ENCODE measurements at regions not wholly inside any gene's neighbourhood (a gene's known extent, or its start where the extent isn't known, plus 50 kb on each side); places are given as distances from the start of the nearest gene placed in this dataset.

GRCh38 chr16:5314377-5314776 lies 216.8 kb upstream of the EEF2KMT start:
- intact Hi-C loops (cut with micrococcal nuclease; ENCODE audit: unreplicated experiment) = no loop called here
- Mint-ChIP-seq H3K4me1 (ENCODE audit: low read depth, unreplicated experiment) (no peaks in the 10 kb centered on the region), H3K27me3 (ENCODE audit: unreplicated experiment) (peaks cover 44% of the 10 kb centered on the region), H3K4me3 (ENCODE audit: low read depth, unreplicated experiment) (no peak overlapping the region), H3K36me3 (ENCODE audit: insufficient read depth, unreplicated experiment) (no peaks in the 10 kb centered on the region), H3K27ac (ENCODE audit: unreplicated experiment) (no peak overlapping the region), H3K9me3 (ENCODE audit: low read depth, unreplicated experiment) (no peaks in the 10 kb centered on the region)
- no TSS peak for BruUV-seq (replicated peaks)
- CTCF ChIA-PET = no interaction called here
- TF ChIP-seq CTCF (IDR thresholded peaks at IDR 0.05; ENCODE audit: unreplicated experiment) = no peak
- DNase-seq = no peak

GRCh38 chr16:5309946-5310611 lies 212.5 kb upstream of the EEF2KMT start:
- CTCF ChIA-PET = no interaction called here
- H3K36me3 Mint-ChIP-seq (ENCODE audit: insufficient read depth, unreplicated experiment) = no peaks in the 10 kb centered on the region

GRCh38 chr16:5305023-5305422 lies 207.4 kb upstream of the EEF2KMT start:
- H3K27ac Mint-ChIP-seq (ENCODE audit: unreplicated experiment) = no peak overlapping the region
- peaks cover 4% of the 10 kb centered on the region for H3K9me3 Mint-ChIP-seq (ENCODE audit: low read depth, unreplicated experiment)
- CTCF ChIA-PET = no interaction called here
- peaks cover 68% of the 10 kb centered on the region for H3K27me3 Mint-ChIP-seq (ENCODE audit: unreplicated experiment)
- H3K4me1 Mint-ChIP-seq (ENCODE audit: low read depth, unreplicated experiment) = no peaks in the 10 kb centered on the region
- DNase-seq = no peak
- TF ChIP-seq CTCF (IDR thresholded peaks at IDR 0.05; ENCODE audit: unreplicated experiment) = no peak
- no peak overlapping the region for H3K4me3 Mint-ChIP-seq (ENCODE audit: low read depth, unreplicated experiment)
- intact Hi-C loops (cut with micrococcal nuclease; ENCODE audit: unreplicated experiment) = no loop called here
- H3K36me3 Mint-ChIP-seq (ENCODE audit: insufficient read depth, unreplicated experiment) = no peaks in the 10 kb centered on the region
- no TSS peak for BruUV-seq (replicated peaks)

More at GRCh38 chr16:5309946-5310611, 212.5 kb upstream of the EEF2KMT start:
- Mint-ChIP-seq H3K27ac (ENCODE audit: unreplicated experiment) (no peak overlapping the region), H3K4me1 (ENCODE audit: low read depth, unreplicated experiment) (no peaks in the 10 kb centered on the region), H3K4me3 (ENCODE audit: low read depth, unreplicated experiment) (no peak overlapping the region), H3K9me3 (ENCODE audit: low read depth, unreplicated experiment) (no peaks in the 10 kb centered on the region), H3K27me3 (ENCODE audit: unreplicated experiment) (peaks cover 43% of the 10 kb centered on the region)
- no peak for TF ChIP-seq CTCF (IDR thresholded peaks at IDR 0.05; ENCODE audit: unreplicated experiment)
- intact Hi-C loops (cut with micrococcal nuclease; ENCODE audit: unreplicated experiment) = no loop called here
- no peak for DNase-seq
- BruUV-seq (replicated peaks) = no TSS peak

- Mint-ChIP-seq H3K4me3 (ENCODE audit: low read depth, unreplicated experiment) (no peak overlapping the region), H3K36me3 (ENCODE audit: insufficient read depth, unreplicated experiment) (no peaks in the 10 kb centered on the region), H3K9me3 (ENCODE audit: low read depth, unreplicated experiment) (peaks cover 4% of the 10 kb centered on the region), H3K27me3 (ENCODE audit: unreplicated experiment) (peaks cover 50% of the 10 kb centered on the region), H3K4me1 (ENCODE audit: low read depth, unreplicated experiment) (no peaks in the 10 kb centered on the region), H3K27ac (ENCODE audit: unreplicated experiment) (no peak overlapping the region)
- no TSS peak for BruUV-seq (replicated peaks)
- intact Hi-C loops (cut with micrococcal nuclease; ENCODE audit: unreplicated experiment) = no loop called here
- TF ChIP-seq CTCF (IDR thresholded peaks at IDR 0.05; ENCODE audit: unreplicated experiment) = no peak
- DNase-seq = no peak
- CTCF ChIA-PET = interaction anchor here (0.8 kb wide), 1 partner anchor 316 kb away, joined by 3 read pairs; no protein-coding TSS in a partner anchor
Observed at GRCh38 chr16:5302372-5303114, 204.9 kb upstream of the EEF2KMT start.

Data from Calu3 (cell line).